Ishikawa (cell line): ENCODE measurements at regions not wholly inside any gene's neighbourhood (a gene's known extent, or its start where the extent isn't known, plus 50 kb on each side); places are given as distances from the start of the nearest gene placed in this dataset.

Source experiments
- CEBPB ChIP-seq: IDR thresholded peaks from 2 replicates; pipeline ENCODE4 v1.6.1; 2012
- CREB1 ChIP-seq: IDR thresholded peaks from 2 replicates; pipeline ENCODE4 v1.6.1; 2012; ENCODE audit warnings: low read depth
- EGR1 ChIP-seq: IDR thresholded peaks from 2 replicates; pipeline ENCODE4 v1.6.1; 2012
- EP300 ChIP-seq: IDR thresholded peaks from 2 replicates; pipeline ENCODE4 v1.6.1; 2012; ENCODE audit warnings: borderline replicate concordance
- FOXM1 ChIP-seq: IDR thresholded peaks from 2 replicates; pipeline ENCODE4 v1.6.1; 2012; ENCODE audit warnings: low read depth, borderline replicate concordance
- NFIC ChIP-seq: IDR thresholded peaks from 2 replicates; pipeline ENCODE4 v1.6.1; 2012
- RAD21 ChIP-seq: IDR thresholded peaks from 2 replicates; pipeline ENCODE4 v1.6.1; 2012; ENCODE audit warnings: low read depth
- TAF1 ChIP-seq: IDR thresholded peaks from 2 replicates; pipeline ENCODE4 v1.6.1; 2012; ENCODE audit warnings: low read depth, mild to moderate bottlenecking
- TCF12 ChIP-seq: IDR thresholded peaks from 2 replicates; pipeline ENCODE4 v1.6.1; 2012; ENCODE audit warnings: low read depth
- TEAD4 ChIP-seq: IDR thresholded peaks from 2 replicates; pipeline ENCODE4 v1.6.1; 2012
- USF1 ChIP-seq: IDR thresholded peaks from 2 replicates; pipeline ENCODE4 v1.6.1; 2012
- YY1 ChIP-seq: IDR thresholded peaks from 2 replicates; pipeline ENCODE4 v1.6.1; 2012; ENCODE audit warnings: low read depth
- ZBTB7A ChIP-seq: IDR thresholded peaks from 2 replicates; pipeline ENCODE4 v1.6.1; 2012; ENCODE audit warnings: low read depth
- TF ChIP-seq, protein P1 (sequence below): IDR thresholded peaks from 2 replicates; pipeline ENCODE4 v1.6.1; 2012; ENCODE audit warnings: low read depth, mild to moderate bottlenecking
- TF ChIP-seq, protein P2 (sequence below): IDR thresholded peaks from 2 replicates; pipeline ENCODE4 v1.6.1; 2012

- TF ChIP-seq TCF12, result no peak
- TF ChIP-seq ZBTB7A, result no peak
- TF ChIP-seq CEBPB, result no peak
- no peak for TF ChIP-seq TAF1
- TF ChIP-seq FOXM1, result no peak
- TF ChIP-seq, protein P1, sequence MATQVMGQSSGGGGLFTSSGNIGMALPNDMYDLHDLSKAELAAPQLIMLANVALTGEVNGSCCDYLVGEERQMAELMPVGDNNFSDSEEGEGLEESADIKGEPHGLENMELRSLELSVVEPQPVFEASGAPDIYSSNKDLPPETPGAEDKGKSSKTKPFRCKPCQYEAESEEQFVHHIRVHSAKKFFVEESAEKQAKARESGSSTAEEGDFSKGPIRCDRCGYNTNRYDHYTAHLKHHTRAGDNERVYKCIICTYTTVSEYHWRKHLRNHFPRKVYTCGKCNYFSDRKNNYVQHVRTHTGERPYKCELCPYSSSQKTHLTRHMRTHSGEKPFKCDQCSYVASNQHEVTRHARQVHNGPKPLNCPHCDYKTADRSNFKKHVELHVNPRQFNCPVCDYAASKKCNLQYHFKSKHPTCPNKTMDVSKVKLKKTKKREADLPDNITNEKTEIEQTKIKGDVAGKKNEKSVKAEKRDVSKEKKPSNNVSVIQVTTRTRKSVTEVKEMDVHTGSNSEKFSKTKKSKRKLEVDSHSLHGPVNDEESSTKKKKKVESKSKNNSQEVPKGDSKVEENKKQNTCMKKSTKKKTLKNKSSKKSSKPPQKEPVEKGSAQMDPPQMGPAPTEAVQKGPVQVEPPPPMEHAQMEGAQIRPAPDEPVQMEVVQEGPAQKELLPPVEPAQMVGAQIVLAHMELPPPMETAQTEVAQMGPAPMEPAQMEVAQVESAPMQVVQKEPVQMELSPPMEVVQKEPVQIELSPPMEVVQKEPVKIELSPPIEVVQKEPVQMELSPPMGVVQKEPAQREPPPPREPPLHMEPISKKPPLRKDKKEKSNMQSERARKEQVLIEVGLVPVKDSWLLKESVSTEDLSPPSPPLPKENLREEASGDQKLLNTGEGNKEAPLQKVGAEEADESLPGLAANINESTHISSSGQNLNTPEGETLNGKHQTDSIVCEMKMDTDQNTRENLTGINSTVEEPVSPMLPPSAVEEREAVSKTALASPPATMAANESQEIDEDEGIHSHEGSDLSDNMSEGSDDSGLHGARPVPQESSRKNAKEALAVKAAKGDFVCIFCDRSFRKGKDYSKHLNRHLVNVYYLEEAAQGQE, result no peak
- TF ChIP-seq USF1, result no peak
- TF ChIP-seq YY1, result no peak
- TF ChIP-seq RAD21, result no peak
- no peak for TF ChIP-seq CREB1
- TF ChIP-seq, protein P2, sequence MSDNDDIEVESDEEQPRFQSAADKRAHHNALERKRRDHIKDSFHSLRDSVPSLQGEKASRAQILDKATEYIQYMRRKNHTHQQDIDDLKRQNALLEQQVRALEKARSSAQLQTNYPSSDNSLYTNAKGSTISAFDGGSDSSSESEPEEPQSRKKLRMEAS, result no peak
- TF ChIP-seq EGR1, result no peak
- TF ChIP-seq NFIC, result no peak
- no peak for TF ChIP-seq TEAD4
- no peak for TF ChIP-seq EP300
Observed at GRCh38 chr12:93956551-93956950, 191.8 kb upstream of the PLXNC1 start.

DNA sequence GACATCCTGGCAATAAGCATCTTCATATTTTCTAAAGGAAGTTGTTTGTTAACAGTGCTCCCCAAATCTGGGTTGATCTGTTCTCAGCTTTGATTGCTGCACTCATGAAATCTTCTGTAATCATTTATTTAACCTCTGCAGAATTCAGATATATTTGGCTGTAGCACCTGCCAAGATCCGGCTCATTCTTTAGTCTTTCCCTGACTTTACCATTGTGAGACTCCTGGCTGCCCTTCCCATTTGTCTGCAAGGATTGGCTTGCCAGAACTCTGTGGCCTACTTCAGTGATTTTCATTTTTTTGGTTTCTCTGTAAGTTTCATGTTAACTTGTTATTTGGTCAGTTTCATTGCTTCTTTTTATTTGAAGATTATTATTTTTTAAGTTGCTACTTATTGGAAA lies 191.2 kb upstream of the PLXNC1 start:
- TF ChIP-seq TCF12, result no peak
- no peak for TF ChIP-seq ZBTB7A
- TF ChIP-seq EP300, result no peak
- no peak for TF ChIP-seq FOXM1
- no peak for TF ChIP-seq TEAD4
- TF ChIP-seq, protein P1, result no peak
- no peak for TF ChIP-seq RAD21
- no peak for TF ChIP-seq YY1
- TF ChIP-seq EGR1, result no peak

- TF ChIP-seq USF1 (no peak), TAF1 (no peak), EP300 (no peak), EGR1 (no peak), TEAD4 (no peak), YY1 (no peak), FOXM1 (no peak), RAD21 (no peak), CREB1 (no peak), NFIC (no peak), TCF12 (no peak), CEBPB (no peak), ZBTB7A (no peak)
- TF ChIP-seq, protein P1, result no peak
- TF ChIP-seq, protein P2, result no peak
Observed at GRCh38 chr12:93957870-93958269, 190.5 kb upstream of the PLXNC1 start.

DNA sequence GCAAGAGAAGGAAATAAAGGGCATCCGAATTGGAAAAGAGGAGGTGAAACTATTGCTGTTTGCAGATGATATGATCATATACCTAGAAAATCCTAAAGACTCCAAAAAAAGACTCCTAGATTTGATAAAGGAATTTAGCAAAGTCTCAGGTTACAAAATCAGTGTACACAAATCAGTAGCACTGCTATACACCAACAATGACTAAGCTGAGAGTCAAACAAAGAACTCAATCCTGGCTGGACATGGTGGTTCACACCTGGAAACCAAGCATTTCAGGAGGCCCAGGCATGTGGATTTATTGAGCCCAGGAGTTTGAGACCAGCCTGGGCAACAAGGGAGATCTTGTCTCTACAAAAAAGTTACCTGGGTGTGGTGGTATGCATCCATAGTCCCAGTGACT lies 188.7 kb upstream of the PLXNC1 start:
- no peak for TF ChIP-seq NFIC
- TF ChIP-seq, protein P2, result no peak
- TF ChIP-seq, protein P1, result no peak
